CD4-positive, CD25-positive, alpha-beta regulatory T cell (primary cell): ENCODE measurements at regions not wholly inside any gene's neighbourhood (a gene's known extent, or its start where the extent isn't known, plus 50 kb on each side); places are given as distances from the start of the nearest gene placed in this dataset.

Source experiments
- ATAC-seq, 2 donors: fragments of 150-1000 bp; cut with Tn5 transposase; one replicate each; pipeline ENCODE4 v1.10.0; 2021; ENCODE audit warnings: low read depth in 2 of 2, moderate number of reproducible peaks in 2 of 2, moderate library complexity in 1 of 2
- DNase-seq, 3 donors: peaks; one replicate each; pipeline versions ENCODE4 v3.0.0 to v3.0.0-alpha.2; 2012 to 2022; ENCODE audit warnings: mixed read lengths in 1 of 3
- H3K27ac ChIP-seq: one replicate; pipeline ENCODE4 v1.7.0; 2013; ENCODE audit warnings: mild to moderate bottlenecking, low read length; ENCODE audit not compliant: insufficient read depth, poor library complexity, severe bottlenecking
- H3K27me3 ChIP-seq: one replicate; pipeline ENCODE4 v1.7.0; 2013; ENCODE audit warnings: low read length; ENCODE audit not compliant: control insufficient read depth, insufficient read depth
- H3K36me3 ChIP-seq: one replicate; pipeline ENCODE4 v1.7.0; 2013; ENCODE audit warnings: mild to moderate bottlenecking, low read length, moderate library complexity; ENCODE audit not compliant: control insufficient read depth, insufficient read depth
- H3K4me1 ChIP-seq: 2 replicates; pipeline ENCODE4 v1.7.0; 2013; ENCODE audit warnings: mild to moderate bottlenecking, low read length; ENCODE audit not compliant: insufficient read depth, control insufficient read depth, poor library complexity, severe bottlenecking
- H3K4me3 ChIP-seq: one replicate; pipeline ENCODE4 v1.7.0; 2013; ENCODE audit warnings: low read depth, mild to moderate bottlenecking, low read length, moderate library complexity
- H3K9me3 ChIP-seq, 2 experiments: 1 replicate in 1 of 2; 2 replicates in 1 of 2; pipeline ENCODE4 v1.7.0; 2013; ENCODE audit warnings: low read length in 2 of 2, mild to moderate bottlenecking in 1 of 2, moderate library complexity in 1 of 2; ENCODE audit not compliant: control insufficient read depth in 2 of 2
- H3K27ac Mint-ChIP-seq, 3 donors: one replicate each; pipeline ENCODE4 v1.8.0; 2020 to 2022; ENCODE audit warnings: mild to moderate bottlenecking in 3 of 3, mixed read lengths in 3 of 3, moderate library complexity in 2 of 3
- H3K27me3 Mint-ChIP-seq: one replicate; pipeline ENCODE4 v1.8.0; 2022; ENCODE audit warnings: mild to moderate bottlenecking, mixed read lengths
- H3K36me3 Mint-ChIP-seq: one replicate; pipeline ENCODE4 v1.8.0; 2020; ENCODE audit warnings: mixed read lengths
- H3K4me1 Mint-ChIP-seq, 4 donors: one replicate each; pipeline ENCODE4 v1.8.0; 2020 to 2022; ENCODE audit warnings: mixed read lengths in 4 of 4, mild to moderate bottlenecking in 1 of 4
- H3K4me3 Mint-ChIP-seq, 4 donors: one replicate each; pipeline ENCODE4 v1.8.0; 2020 to 2022; ENCODE audit warnings: mild to moderate bottlenecking in 4 of 4, mixed read lengths in 4 of 4, moderate library complexity in 3 of 4
- H3K9me3 Mint-ChIP-seq, 7 donors: one replicate each; pipeline ENCODE4 v1.8.0; 2020 to 2022; ENCODE audit warnings: mixed read lengths in 7 of 7, mild to moderate bottlenecking in 3 of 7, moderate library complexity in 2 of 7

GRCh38 chr2:23159746-23160405 is 225.1 kb upstream of the KLHL29 start:
- H3K36me3 ChIP-seq, result no peaks in the 10 kb centered on the region
- no peak overlapping the region for H3K27ac ChIP-seq
- ATAC-seq (no peak), DNase-seq (no peak)
- H3K4me1 ChIP-seq, result no peaks in the 10 kb centered on the region
- H3K27me3 ChIP-seq, result no peaks in the 10 kb centered on the region
- peaks cover 0 to 2% (median 0%) of the 10 kb centered on the region in 7 donors for H3K9me3 Mint-ChIP-seq
- no peak overlapping the region for H3K4me3 ChIP-seq
- H3K4me3 Mint-ChIP-seq, result no peak overlapping the region
- no peaks in the 10 kb centered on the region for H3K4me1 Mint-ChIP-seq
- no peaks in the 10 kb centered on the region for H3K36me3 Mint-ChIP-seq
- no peaks in the 10 kb centered on the region for H3K27me3 Mint-ChIP-seq
- H3K27ac Mint-ChIP-seq, result no peak overlapping the region
- no peaks in the 10 kb centered on the region for H3K9me3 ChIP-seq

DNA sequence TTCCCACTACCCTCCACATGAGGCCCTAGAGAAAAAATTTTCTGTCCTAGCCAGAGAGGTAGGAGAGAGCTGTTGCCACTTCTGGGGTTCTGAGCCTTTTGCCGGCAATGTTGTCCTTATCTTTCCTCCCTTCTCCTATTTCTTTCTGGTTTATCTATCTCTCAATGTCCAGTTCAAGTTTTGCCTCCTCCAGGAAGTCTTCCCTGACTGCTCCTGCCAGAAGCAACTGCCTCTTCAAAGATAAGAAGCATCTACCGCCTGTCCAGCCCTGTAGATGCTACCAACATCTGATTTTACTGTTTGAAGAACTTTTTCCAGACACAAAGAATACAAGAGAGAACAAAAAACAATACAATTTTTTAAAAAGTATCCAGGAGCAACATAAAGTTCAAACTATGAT is 220.8 kb upstream of the KLHL29 start:
- Histone ChIP-seq H3K9me3 (no peaks in the 10 kb centered on the region), H3K36me3 (no peaks in the 10 kb centered on the region), H3K4me1 (no peaks in the 10 kb centered on the region), H3K27ac (no peak overlapping the region), H3K4me3 (no peak overlapping the region), H3K27me3 (no peaks in the 10 kb centered on the region)
- Mint-ChIP-seq H3K4me1 (no peaks in the 10 kb centered on the region), H3K27ac (no peak overlapping the region), H3K4me3 (no peak overlapping the region), H3K36me3 (no peaks in the 10 kb centered on the region), H3K9me3 (peaks cover 0 to 4% (median 0%) of the 10 kb centered on the region in 7 donors), H3K27me3 (no peaks in the 10 kb centered on the region)
- ATAC-seq, result no peak
- DNase-seq, result no peak

GRCh38 chr2:23169896-23170295 is 215.1 kb upstream of the KLHL29 start:
- Mint-ChIP-seq H3K4me1 (no peaks in the 10 kb centered on the region), H3K4me3 (no peak overlapping the region), H3K9me3 (peaks cover 0 to 13% (median 0%) of the 10 kb centered on the region in 7 donors), H3K27me3 (no peaks in the 10 kb centered on the region), H3K36me3 (no peaks in the 10 kb centered on the region), H3K27ac (no peak overlapping the region)
- Histone ChIP-seq H3K4me3 (no peak overlapping the region), H3K4me1 (no peaks in the 10 kb centered on the region), H3K27me3 (no peaks in the 10 kb centered on the region), H3K27ac (no peak overlapping the region), H3K9me3 (no peaks in the 10 kb centered on the region), H3K36me3 (no peaks in the 10 kb centered on the region)
- no peak for ATAC-seq
- no peak for DNase-seq

- DNase-seq (no peak), ATAC-seq (no peak)
- H3K27me3 ChIP-seq, result no peaks in the 10 kb centered on the region
- H3K27me3 Mint-ChIP-seq, result no peaks in the 10 kb centered on the region
- H3K9me3 ChIP-seq, result no peaks in the 10 kb centered on the region
- peaks cover 0 to 13% (median 2%) of the 10 kb centered on the region in 7 donors for H3K9me3 Mint-ChIP-seq
- H3K36me3 ChIP-seq, result no peaks in the 10 kb centered on the region
- H3K4me1 ChIP-seq, result no peaks in the 10 kb centered on the region
- H3K27ac Mint-ChIP-seq, result no peak overlapping the region
- no peaks in the 10 kb centered on the region for H3K4me1 Mint-ChIP-seq
- no peak overlapping the region for H3K4me3 ChIP-seq
- no peak overlapping the region for H3K27ac ChIP-seq
- H3K4me3 Mint-ChIP-seq, result no peak overlapping the region
- H3K36me3 Mint-ChIP-seq, result no peaks in the 10 kb centered on the region
These were observed 213.9 kb upstream of the KLHL29 start for GRCh38 chr2:23171108-23171507.

GRCh38 chr2:23178396-23178795 is 206.6 kb upstream of the KLHL29 start:
- H3K27ac ChIP-seq, result no peak overlapping the region
- H3K4me3 ChIP-seq, result no peak overlapping the region
- Mint-ChIP-seq H3K36me3 (no peaks in the 10 kb centered on the region), H3K27me3 (peaks cover 10% of the 10 kb centered on the region), H3K4me3 (no peak overlapping the region), H3K4me1 (peaks cover 0 to 8% (median 0%) of the 10 kb centered on the region in 4 donors), H3K9me3 (peaks cover 0 to 9% (median 6%) of the 10 kb centered on the region in 7 donors), H3K27ac (no peak overlapping the region)
- no peaks in the 10 kb centered on the region for H3K9me3 ChIP-seq
- no peaks in the 10 kb centered on the region for H3K27me3 ChIP-seq
- no peak for ATAC-seq
- H3K4me1 ChIP-seq, result no peaks in the 10 kb centered on the region
- DNase-seq, result no peak
- no peaks in the 10 kb centered on the region for H3K36me3 ChIP-seq

GRCh38 chr2:23183733-23184132 is 201.2 kb upstream of the KLHL29 start:
- no peak for DNase-seq
- no peaks in the 10 kb centered on the region for H3K9me3 ChIP-seq
- peaks cover 0 to 3% (median 0%) of the 10 kb centered on the region in 4 donors for H3K4me1 Mint-ChIP-seq
- H3K36me3 ChIP-seq, result no peaks in the 10 kb centered on the region
- H3K9me3 Mint-ChIP-seq, result peaks cover 0 to 7% (median 3%) of the 10 kb centered on the region in 7 donors
- H3K27me3 ChIP-seq, result no peaks in the 10 kb centered on the region
- H3K27ac Mint-ChIP-seq, result no peak overlapping the region
- ATAC-seq, result no peak
- no peaks in the 10 kb centered on the region for H3K36me3 Mint-ChIP-seq
- no peak overlapping the region for H3K27ac ChIP-seq
- H3K4me3 Mint-ChIP-seq, result no peak overlapping the region
- H3K4me3 ChIP-seq, result no peak overlapping the region
- H3K27me3 Mint-ChIP-seq, result peaks cover 5% of the 10 kb centered on the region
- no peaks in the 10 kb centered on the region for H3K4me1 ChIP-seq

GRCh38 chr2:23198316-23199114 is 186.5 kb upstream of the KLHL29 start:
- no peaks in the 10 kb centered on the region for H3K36me3 ChIP-seq
- Mint-ChIP-seq H3K36me3 (no peaks in the 10 kb centered on the region), H3K9me3 (peaks cover 0 to 9% (median 2%) of the 10 kb centered on the region in 7 donors), H3K27me3 (peaks cover 5% of the 10 kb centered on the region), H3K27ac (no peak overlapping the region), H3K4me3 (no peak overlapping the region), H3K4me1 (no peaks in the 10 kb centered on the region)
- H3K27me3 ChIP-seq, result no peaks in the 10 kb centered on the region
- ATAC-seq (no peak), DNase-seq (no peak)
- no peaks in the 10 kb centered on the region for H3K4me1 ChIP-seq
- H3K4me3 ChIP-seq, result no peak overlapping the region
- no peak overlapping the region for H3K27ac ChIP-seq
- no peaks in the 10 kb centered on the region for H3K9me3 ChIP-seq
